GM18951 (cell line): ENCODE measurements at regions not wholly inside any gene's neighbourhood (a gene's known extent, or its start where the extent isn't known, plus 50 kb on each side); places are given as distances from the start of the nearest gene placed in this dataset.

Experiments
- POLR2A ChIP-seq: IDR thresholded peaks from 4 replicates; pipeline ENCODE4 v1.6.1; 2011; ENCODE audit warnings: mild to moderate bottlenecking; ENCODE audit not compliant: insufficient read length, insufficient read depth; ENCODE audit errors: extremely low read depth
- in situ Hi-C: fragments of 300-500 bp; cut with MboI; formaldehyde crosslinking; loops from one replicate; pipeline ENCODE4 v1.12.0; 2022; ENCODE audit warnings: low sequenced_read_pairs, mixed read lengths, inconsistent platforms; ENCODE audit not compliant: unreplicated experiment

- in situ Hi-C loops, result no loop called here
- TF ChIP-seq POLR2A, result no peak
Observed at GRCh38 chr11:70610566-70611565, 212.5 kb downstream of the CTTN start.

- TF ChIP-seq POLR2A, result no peak
- in situ Hi-C loops, result no loop called here
Observed at GRCh38 chr11:70611821-70612220, 213.5 kb downstream of the CTTN start.

GRCh38 chr11:70612459-70613141, 214.3 kb downstream of the CTTN start:
- in situ Hi-C loops, result no loop called here
- TF ChIP-seq POLR2A, result no peak

- in situ Hi-C loops, result no loop called here
- no peak for TF ChIP-seq POLR2A
Observed at GRCh38 chr11:70614034-70614681, 215.8 kb downstream of the CTTN start.

- in situ Hi-C loops, result no loop called here
- TF ChIP-seq POLR2A, result no peak
Observed at GRCh38 chr11:70615036-70615875, 216.9 kb downstream of the CTTN start.

- in situ Hi-C loops, result no loop called here
- no peak for TF ChIP-seq POLR2A
Observed at GRCh38 chr11:70616317-70616716, 218.0 kb downstream of the CTTN start.

GRCh38 chr11:70616938-70617654, 218.8 kb downstream of the CTTN start:
- in situ Hi-C loops, result no loop called here
- no peak for TF ChIP-seq POLR2A

- in situ Hi-C loops, result no loop called here
- no peak for TF ChIP-seq POLR2A
Observed at GRCh38 chr11:70618431-70619101, 220.2 kb downstream of the CTTN start.

- in situ Hi-C loops, result no loop called here
- TF ChIP-seq POLR2A, result no peak
Observed at GRCh38 chr11:70619591-70619990, 221.3 kb downstream of the CTTN start.

- in situ Hi-C loops, result no loop called here
- no peak for TF ChIP-seq POLR2A
Observed at GRCh38 chr11:70620510-70621184, 222.3 kb downstream of the CTTN start.

GRCh38 chr11:70621241-70621640, 222.9 kb downstream of the CTTN start:
- no peak for TF ChIP-seq POLR2A
- in situ Hi-C loops, result no loop called here
